Kidney epithelial cell (primary cell): ENCODE measurements at regions not wholly inside any gene's neighbourhood (a gene's known extent, or its start where the extent isn't known, plus 50 kb on each side); places are given as distances from the start of the nearest gene placed in this dataset.

Source experiments
- DNase-seq: peaks from one replicate; pipeline ENCODE4 v3.0.0-alpha.2; 2010; ENCODE audit warnings: low read depth
- H3K27me3 ChIP-seq: 2 replicates; pipeline ENCODE4 v1.6.0; 2011; ENCODE audit warnings: low read length; ENCODE audit not compliant: control insufficient read depth, insufficient read depth
- H3K36me3 ChIP-seq: 2 replicates; pipeline ENCODE4 v1.5.1; 2011; ENCODE audit warnings: low read length; ENCODE audit not compliant: control insufficient read depth, insufficient read depth
- H3K4me3 ChIP-seq: 2 replicates; pipeline ENCODE4 v1.5.1; 2011; ENCODE audit warnings: low read depth, mild to moderate bottlenecking, control low read depth, low read length
- CTCF ChIP-seq: IDR thresholded peaks from 2 replicates; pipeline ENCODE4 v1.5.1; 2011; ENCODE audit warnings: mild to moderate bottlenecking, moderate library complexity, low read length, control low read depth, inconsistent platforms; ENCODE audit not compliant: insufficient read depth, poor library complexity, severe bottlenecking

GRCh38 chr10:117662126-117662525 is 119.6 kb downstream of the EMX2 start:
- H3K4me3 ChIP-seq: no peak overlapping the region
- no peak for TF ChIP-seq CTCF
- DNase-seq: no peak
- no peaks in the 10 kb centered on the region for H3K36me3 ChIP-seq
- no peaks in the 10 kb centered on the region for H3K27me3 ChIP-seq

- DNase-seq: no peak
- Histone ChIP-seq H3K27me3 (no peaks in the 10 kb centered on the region), H3K36me3 (no peaks in the 10 kb centered on the region), H3K4me3 (no peak overlapping the region)
- no peak for TF ChIP-seq CTCF
These were observed 120.4 kb downstream of the EMX2 start for GRCh38 chr10:117662751-117663540.

DNA sequence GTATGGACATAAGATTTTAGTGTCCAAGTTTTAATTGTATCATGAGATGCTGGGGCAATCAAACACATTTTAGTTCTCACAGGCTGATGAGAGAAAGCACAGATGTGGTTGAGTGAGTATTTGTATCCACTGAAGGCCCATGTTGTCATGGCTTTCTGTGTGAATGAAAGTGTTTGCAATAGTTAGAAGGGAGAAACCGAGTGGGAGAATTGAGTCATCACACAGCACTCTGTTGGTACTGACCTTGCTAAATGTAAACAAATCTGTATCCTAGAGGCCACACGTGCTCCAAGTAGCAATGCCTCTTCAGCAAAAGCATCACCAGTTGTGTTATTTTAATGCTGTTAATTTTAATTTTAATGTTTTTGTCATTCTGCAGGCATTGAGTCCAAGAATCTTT is 121.2 kb downstream of the EMX2 start:
- no peak overlapping the region for H3K4me3 ChIP-seq
- H3K36me3 ChIP-seq: no peaks in the 10 kb centered on the region
- DNase-seq: peak; percentile 96
- TF ChIP-seq CTCF: no peak
- no peaks in the 10 kb centered on the region for H3K27me3 ChIP-seq

DNA sequence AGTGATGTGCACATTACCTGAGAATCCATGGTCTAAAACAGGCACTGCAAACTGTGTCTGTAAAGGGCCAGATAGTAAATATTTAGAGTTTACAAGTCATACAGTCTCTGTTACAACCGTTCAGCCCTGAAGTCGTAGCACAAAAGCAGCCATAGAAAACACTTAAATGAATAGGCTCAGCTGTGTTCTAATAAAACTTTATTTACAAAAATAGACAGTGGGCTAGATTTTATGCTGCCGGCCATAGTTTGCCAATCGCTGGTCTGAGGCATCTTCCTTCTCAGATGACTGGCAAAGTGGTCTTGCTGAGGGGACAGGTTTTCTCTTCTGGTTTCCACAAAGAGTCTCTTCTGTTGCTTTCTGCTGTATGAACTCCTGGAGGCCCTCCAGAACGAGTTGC is 121.7 kb downstream of the EMX2 start:
- TF ChIP-seq CTCF: no peak
- H3K4me3 ChIP-seq: no peak overlapping the region
- H3K36me3 ChIP-seq: no peaks in the 10 kb centered on the region
- no peak for DNase-seq
- H3K27me3 ChIP-seq: no peaks in the 10 kb centered on the region

DNA sequence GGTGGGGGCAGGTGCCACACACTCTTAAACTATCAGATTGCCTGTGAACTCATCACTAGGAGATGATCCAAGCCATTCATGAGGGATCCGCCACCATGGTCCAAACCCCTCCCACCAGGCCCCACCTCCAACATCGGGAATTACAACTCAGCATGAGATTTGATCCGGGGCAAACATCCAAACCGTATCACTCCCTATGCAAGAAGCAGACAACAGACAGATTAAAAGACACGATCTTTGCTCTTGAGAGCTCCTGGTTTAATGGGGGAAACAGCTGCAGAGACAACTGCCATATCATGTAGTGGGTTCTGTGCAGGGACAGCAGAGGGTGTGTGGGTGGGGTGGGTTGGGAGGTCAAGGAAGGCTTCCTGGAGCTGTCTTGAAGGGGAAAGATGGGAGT is 123.6 kb downstream of the EMX2 start:
- no peaks in the 10 kb centered on the region for H3K27me3 ChIP-seq
- H3K4me3 ChIP-seq: no peak overlapping the region
- no peak for TF ChIP-seq CTCF
- no peak for DNase-seq
- no peaks in the 10 kb centered on the region for H3K36me3 ChIP-seq

DNA sequence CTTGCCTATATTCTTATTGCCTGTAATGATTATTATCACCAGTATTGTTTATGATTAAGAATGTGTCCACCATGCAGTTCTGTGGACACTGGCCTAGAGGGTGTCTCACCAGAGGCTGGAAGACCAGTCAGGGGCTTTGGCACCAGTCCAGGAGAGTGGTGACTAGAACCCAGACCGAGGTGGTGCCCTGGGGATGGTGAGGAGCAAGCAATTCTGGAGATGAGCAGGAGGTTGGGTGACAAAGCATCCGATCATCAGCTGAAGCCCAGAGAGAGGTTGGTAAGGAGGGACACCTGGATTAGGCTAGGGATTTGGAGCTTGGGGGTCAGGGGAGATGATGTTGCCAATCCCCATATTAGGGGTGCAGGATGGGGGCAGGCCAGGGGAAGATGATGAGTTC is 124.4 kb downstream of the EMX2 start:
- no peak for TF ChIP-seq CTCF
- no peak overlapping the region for H3K4me3 ChIP-seq
- no peak for DNase-seq
- H3K27me3 ChIP-seq: no peaks in the 10 kb centered on the region
- H3K36me3 ChIP-seq: no peaks in the 10 kb centered on the region
